Ovary (tissue), 3 donors: ENCODE measurements at regions not wholly inside any gene's neighbourhood (a gene's known extent, or its start where the extent isn't known, plus 50 kb on each side); places are given as distances from the start of the nearest gene placed in this dataset.

Experiments used
- CTCF ChIP-seq, 3 donors: fragments of 450-650 bp in 2 of 3; fragments of 200-600 bp in 1 of 3; IDR thresholded peaks; one replicate each; pipeline versions ENCODE4 v1.5.1 to v1.8.0; 2016 to 2022; ENCODE audit warnings: antibody characterized with exemption in 3 of 3, mild to moderate bottlenecking in 1 of 3
- POLR2A ChIP-seq: fragments of 450-650 bp; IDR thresholded peaks from one replicate; pipeline ENCODE4 v1.6.1; 2017; ENCODE audit warnings: antibody characterized with exemption, mild to moderate bottlenecking, moderate library complexity
- donor health status: DM: no; HTN: no; CAD: no.

- no peak for TF ChIP-seq CTCF (IDR thresholded peaks at IDR 0.05)
- TF ChIP-seq POLR2A = no peak
Measured at GRCh38 chrX:19243431-19243830, 100.3 kb upstream of the PDHA1 start.
